Fibroblast of lung (primary cell): ENCODE measurements at regions not wholly inside any gene's neighbourhood (a gene's known extent, or its start where the extent isn't known, plus 50 kb on each side); places are given as distances from the start of the nearest gene placed in this dataset.

ENCODE experiments used
- EZH2 ChIP-seq: IDR thresholded peaks from 2 replicates; pipeline ENCODE4 v1.5.1; 2012; ENCODE audit warnings: low read length, control low read depth, mild to moderate bottlenecking; ENCODE audit errors: missing control alignments
- TF ChIP-seq, protein P1 (sequence below), 2 donors: IDR thresholded peaks in 1 of 2; conservative IDR thresholded peaks in 1 of 2; 1 replicate in 1 of 2; 2 replicates in 1 of 2; pipeline ENCODE4 v1.5.1; 2011 to 2012; ENCODE audit warnings: low read length in 2 of 2, control low read depth in 1 of 2, inconsistent platforms in 1 of 2, low read depth in 1 of 2, mild to moderate bottlenecking in 1 of 2

DNA sequence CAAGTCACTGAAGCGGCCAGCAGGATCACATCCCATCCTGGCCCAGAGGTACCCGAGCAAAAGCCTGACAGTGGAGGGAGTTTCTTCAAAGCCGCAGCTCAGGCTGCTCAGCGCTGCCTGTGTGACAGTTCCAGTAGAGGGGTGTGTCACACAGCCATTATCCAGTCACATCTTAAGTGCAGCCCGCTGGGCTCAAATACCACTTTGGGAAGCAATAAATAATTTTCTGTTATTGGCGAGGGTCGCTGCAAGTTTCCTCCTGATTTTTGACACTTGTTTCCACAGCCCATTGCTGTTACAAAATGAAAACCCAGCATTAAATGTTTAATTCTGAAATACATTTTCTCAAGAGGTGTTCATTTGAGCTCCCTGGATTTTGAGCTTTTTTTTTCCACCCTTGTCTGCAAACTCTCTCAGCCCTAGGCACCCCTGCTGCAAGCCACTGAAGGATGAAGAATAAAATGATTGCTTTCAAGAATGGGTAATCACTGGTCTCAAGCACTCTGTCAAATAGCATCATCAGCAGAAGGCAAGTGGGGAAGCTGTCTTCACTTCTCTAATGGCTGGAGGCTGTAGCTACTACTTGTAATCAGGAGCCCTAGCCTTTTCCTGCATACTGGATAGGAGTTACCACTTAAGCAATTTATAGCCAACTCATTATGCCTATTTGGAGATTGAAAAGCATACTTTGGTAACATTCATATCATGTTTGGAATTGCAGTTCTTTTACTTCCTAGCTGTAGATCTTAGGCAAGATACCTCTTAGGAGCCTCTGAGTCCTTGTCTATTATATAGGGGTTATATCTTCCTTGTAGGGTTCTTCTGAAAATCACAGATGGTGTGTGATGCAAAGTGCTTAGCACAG is 373.7 kb downstream of the METTL15 start:
- TF ChIP-seq, protein P1, sequence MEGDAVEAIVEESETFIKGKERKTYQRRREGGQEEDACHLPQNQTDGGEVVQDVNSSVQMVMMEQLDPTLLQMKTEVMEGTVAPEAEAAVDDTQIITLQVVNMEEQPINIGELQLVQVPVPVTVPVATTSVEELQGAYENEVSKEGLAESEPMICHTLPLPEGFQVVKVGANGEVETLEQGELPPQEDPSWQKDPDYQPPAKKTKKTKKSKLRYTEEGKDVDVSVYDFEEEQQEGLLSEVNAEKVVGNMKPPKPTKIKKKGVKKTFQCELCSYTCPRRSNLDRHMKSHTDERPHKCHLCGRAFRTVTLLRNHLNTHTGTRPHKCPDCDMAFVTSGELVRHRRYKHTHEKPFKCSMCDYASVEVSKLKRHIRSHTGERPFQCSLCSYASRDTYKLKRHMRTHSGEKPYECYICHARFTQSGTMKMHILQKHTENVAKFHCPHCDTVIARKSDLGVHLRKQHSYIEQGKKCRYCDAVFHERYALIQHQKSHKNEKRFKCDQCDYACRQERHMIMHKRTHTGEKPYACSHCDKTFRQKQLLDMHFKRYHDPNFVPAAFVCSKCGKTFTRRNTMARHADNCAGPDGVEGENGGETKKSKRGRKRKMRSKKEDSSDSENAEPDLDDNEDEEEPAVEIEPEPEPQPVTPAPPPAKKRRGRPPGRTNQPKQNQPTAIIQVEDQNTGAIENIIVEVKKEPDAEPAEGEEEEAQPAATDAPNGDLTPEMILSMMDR (conservative IDR thresholded peaks at IDR 0.05 in 1 of 2, IDR thresholded peaks at IDR 0.05 in 1 of 2; ENCODE audit: low read depth in 1 of 2, low read length in 2 of 2): no peak
- TF ChIP-seq EZH2: no peak
